HG02870 (cell line): ENCODE measurements at regions not wholly inside any gene's neighbourhood (a gene's known extent, or its start where the extent isn't known, plus 50 kb on each side); places are given as distances from the start of the nearest gene placed in this dataset.
"Not testable (repeated sequence)": the region's sequence is repeated elsewhere in the genome, so short reads cannot be mapped to it uniquely, and the experiment has no call there.

Experiments used
- ATAC-seq: cut with Tn5 transposase; IDR thresholded peaks from one replicate; pipeline ENCODE4 v1.9.1; 2021; ENCODE audit warnings: mild to moderate bottlenecking, moderate library complexity; ENCODE audit not compliant: unreplicated experiment

GRCh38 chr9:74071502-74071901 lies 425.6 kb upstream of the RORB start:
- no peak for ATAC-seq

- no peak for ATAC-seq
These were observed 423.2 kb upstream of the RORB start for GRCh38 chr9:74073897-74074296.

GRCh38 chr9:74078647-74079046 lies 418.5 kb upstream of the RORB start:
- no peak for ATAC-seq

- ATAC-seq, result not testable (repeated sequence)
These were observed 416.5 kb upstream of the RORB start for GRCh38 chr9:74080652-74081051.

- ATAC-seq, result no peak
These were observed 413.3 kb upstream of the RORB start for GRCh38 chr9:74083681-74084433.

GRCh38 chr9:74085384-74086037 lies 411.6 kb upstream of the RORB start:
- ATAC-seq, result not testable (repeated sequence)

GRCh38 chr9:74090921-74091320 lies 406.2 kb upstream of the RORB start:
- not testable (repeated sequence) for ATAC-seq

- no peak for ATAC-seq
These were observed 404.7 kb upstream of the RORB start for GRCh38 chr9:74092491-74092834.

- ATAC-seq, result not testable (repeated sequence)
These were observed 403.1 kb upstream of the RORB start for GRCh38 chr9:74094037-74094436.

- no peak for ATAC-seq
These were observed 402.4 kb upstream of the RORB start for GRCh38 chr9:74094766-74095165.

GRCh38 chr9:74095925-74096324 lies 401.2 kb upstream of the RORB start:
- no peak for ATAC-seq

GRCh38 chr9:74096420-74096819 lies 400.7 kb upstream of the RORB start:
- no peak for ATAC-seq

- ATAC-seq, result no peak
These were observed 397.1 kb upstream of the RORB start for GRCh38 chr9:74100042-74100441.

GRCh38 chr9:74102148-74102547 lies 395.0 kb upstream of the RORB start:
- not testable (repeated sequence) for ATAC-seq

- no peak for ATAC-seq
These were observed 394.4 kb upstream of the RORB start for GRCh38 chr9:74102702-74103101.

GRCh38 chr9:74107692-74108091 lies 389.4 kb upstream of the RORB start:
- ATAC-seq, result no peak

GRCh38 chr9:74115976-74116375 lies 381.2 kb upstream of the RORB start:
- ATAC-seq, result no peak

GRCh38 chr9:74117151-74117550 lies 380.0 kb upstream of the RORB start:
- ATAC-seq, result no peak

- no peak for ATAC-seq
These were observed 379.4 kb upstream of the RORB start for GRCh38 chr9:74117731-74118130.

GRCh38 chr9:74120061-74120460 lies 377.1 kb upstream of the RORB start:
- ATAC-seq, result no peak

GRCh38 chr9:74120470-74120869 lies 376.7 kb upstream of the RORB start:
- no peak for ATAC-seq

GRCh38 chr9:74122216-74122615 lies 374.9 kb upstream of the RORB start:
- ATAC-seq, result no peak

GRCh38 chr9:74122661-74123060 lies 374.5 kb upstream of the RORB start:
- ATAC-seq, result no peak
